ENCODE measurements at regions not wholly inside any gene's neighbourhood (a gene's known extent, or its start where the extent isn't known, plus 50 kb on each side); places are given as distances from the start of the nearest gene placed in this dataset.
"Not testable (repeated sequence)": the region's sequence is repeated elsewhere in the genome, so short reads cannot be mapped to it uniquely, and the experiment has no call there.

- DNase-seq (ENCODE audit: low spot score), result no peak
Observed at GRCh38 chr12:86608638-86609037, 352.4 kb upstream of the MGAT4C start.

- DNase-seq (ENCODE audit: low spot score), result no peak
Observed at GRCh38 chr12:86601550-86602308, 345.5 kb upstream of the MGAT4C start.

- DNase-seq (ENCODE audit: low spot score), result no peak
Observed at GRCh38 chr12:86600664-86601231, 344.6 kb upstream of the MGAT4C start.

DNA sequence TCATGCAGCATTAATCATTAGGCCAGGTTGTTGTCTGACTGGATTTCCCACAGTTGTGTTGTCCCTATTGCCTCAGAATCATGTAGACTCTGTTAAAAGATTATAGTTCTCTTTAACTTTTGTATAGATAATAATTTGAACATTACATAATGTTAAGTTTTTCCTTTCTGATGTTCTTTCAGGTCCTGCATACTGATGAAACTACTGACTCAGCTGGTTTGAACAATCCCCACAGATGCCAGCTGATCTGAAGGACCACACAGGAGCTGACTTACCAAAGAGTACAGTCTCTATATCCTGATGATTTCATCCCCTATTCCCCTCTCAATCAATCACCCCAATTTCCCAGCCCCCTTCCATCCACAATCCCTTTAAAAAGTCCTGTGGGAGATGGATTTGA, 341.2 kb upstream of the MGAT4C start:
- no peak for DNase-seq (ENCODE audit: low spot score)

GRCh38 chr12:86590296-86590695, 334.1 kb upstream of the MGAT4C start:
- DNase-seq (ENCODE audit: low spot score), result no peak

GRCh38 chr12:86574143-86574542, 318.0 kb upstream of the MGAT4C start:
- DNase-seq (ENCODE audit: low spot score), result no peak

DNA sequence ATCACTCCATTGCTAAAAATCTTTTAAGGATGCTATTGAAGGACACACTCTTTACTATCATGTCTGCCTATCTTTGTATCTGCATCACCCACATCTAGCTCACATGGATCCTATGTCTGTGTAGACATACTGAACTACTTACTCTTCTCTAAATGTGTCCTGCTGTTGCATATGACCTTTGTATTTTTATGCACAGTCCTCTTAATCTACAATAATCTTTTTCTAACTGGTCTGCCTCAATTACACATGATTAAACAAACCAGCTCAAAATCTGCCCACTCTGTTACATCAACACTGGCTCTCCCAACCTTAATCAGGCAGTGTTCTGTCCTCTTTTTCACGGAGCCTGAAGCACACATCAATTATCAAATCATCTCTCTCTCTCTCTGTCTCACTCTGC, 316.3 kb upstream of the MGAT4C start:
- DNase-seq (ENCODE audit: low spot score), result no peak

- no peak for DNase-seq (ENCODE audit: low spot score)
Observed at GRCh38 chr12:86565038-86565437, 308.8 kb upstream of the MGAT4C start.

DNA sequence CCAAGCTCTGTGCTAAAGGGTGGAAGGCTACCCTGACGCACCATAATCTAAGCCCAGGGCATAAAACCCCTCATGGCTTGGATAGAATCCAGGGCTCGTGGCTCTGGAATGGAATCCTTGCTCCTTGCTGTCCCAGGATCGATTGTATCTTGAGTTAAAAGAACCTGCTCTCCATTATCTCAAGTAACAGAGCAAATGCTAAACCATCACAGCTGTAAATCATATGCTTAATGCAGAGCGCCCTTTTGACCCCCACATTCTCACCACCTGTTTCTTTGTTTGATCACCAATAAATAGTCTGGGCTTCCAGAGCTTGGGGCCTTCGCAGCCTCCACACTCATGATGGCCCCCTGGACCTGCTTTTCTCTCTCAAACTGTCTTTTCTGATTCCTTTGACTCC, 299.3 kb upstream of the MGAT4C start:
- not testable (repeated sequence) for DNase-seq (ENCODE audit: low spot score)

- DNase-seq (ENCODE audit: low spot score), result no peak
Observed at GRCh38 chr12:86551146-86551571, 295.0 kb upstream of the MGAT4C start.

DNA sequence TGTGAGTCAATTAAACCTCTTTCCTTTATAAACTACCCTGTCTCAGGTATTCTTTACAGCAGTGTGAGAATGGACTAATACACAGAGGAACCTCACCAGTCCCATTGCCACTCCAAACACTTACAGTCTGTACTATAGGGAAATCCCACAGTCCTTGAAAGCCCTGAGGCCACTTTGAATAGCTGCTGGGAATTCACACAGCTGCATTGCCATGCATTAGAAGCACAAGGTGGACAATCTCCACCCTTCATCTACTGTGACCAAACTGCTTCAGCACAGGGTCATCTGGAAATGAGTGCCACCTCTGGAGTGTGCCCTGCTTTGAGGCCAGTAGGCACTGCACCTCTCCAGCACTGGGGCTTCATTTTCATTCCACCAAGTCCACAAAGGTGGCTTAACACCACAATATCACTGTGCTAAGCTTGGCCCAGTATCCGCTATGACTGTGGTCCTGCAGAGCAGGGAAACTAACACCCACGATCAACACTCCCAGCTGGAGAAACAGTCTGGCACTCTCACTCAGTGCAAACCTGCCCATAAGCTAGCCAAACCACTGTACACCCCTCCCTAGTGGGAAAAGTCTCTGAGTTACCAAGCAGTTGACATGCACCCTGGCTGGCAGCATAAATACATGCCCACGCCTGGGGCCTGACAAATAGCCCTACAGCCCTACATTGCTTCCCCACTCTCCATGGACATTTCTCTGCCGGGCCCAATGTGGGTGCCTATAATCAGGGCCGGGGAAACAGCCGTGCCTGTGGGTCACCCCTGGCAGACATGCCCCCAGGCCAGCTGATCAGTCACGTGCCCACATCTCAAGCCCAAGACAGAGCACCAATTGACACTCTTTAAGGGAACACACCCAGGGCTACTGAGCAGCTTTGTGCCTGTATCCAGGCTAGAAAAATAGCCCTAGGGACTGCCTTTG, 294.3 kb upstream of the MGAT4C start:
- no peak for DNase-seq (ENCODE audit: low spot score)

GRCh38 chr12:86543716-86544115, 287.5 kb upstream of the MGAT4C start:
- no peak for DNase-seq (ENCODE audit: low spot score)

- no peak for DNase-seq (ENCODE audit: low spot score)
Observed at GRCh38 chr12:86530996-86531655, 274.9 kb upstream of the MGAT4C start.

GRCh38 chr12:86526060-86526595, 269.9 kb upstream of the MGAT4C start:
- DNase-seq (ENCODE audit: low spot score), result no peak

DNA sequence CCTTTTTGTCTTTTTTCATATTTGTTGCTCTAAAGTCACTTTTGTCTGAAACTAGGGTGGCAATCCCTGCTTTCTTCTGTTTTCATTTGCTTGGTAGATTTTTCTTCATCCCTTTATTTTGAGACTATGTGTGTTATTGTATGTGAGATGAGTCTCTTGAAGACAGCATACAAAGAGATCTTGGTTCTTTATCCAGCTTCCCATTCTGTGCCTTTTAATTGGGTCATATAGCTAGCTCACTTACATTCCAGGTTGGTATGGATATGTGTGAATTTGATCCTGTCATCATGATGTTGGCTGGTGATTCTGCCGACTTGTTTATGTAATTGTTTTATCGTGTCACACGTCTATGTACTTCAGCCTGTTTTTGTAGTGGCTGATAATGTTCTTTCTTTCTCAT, 267.7 kb upstream of the MGAT4C start:
- no peak for DNase-seq (ENCODE audit: low spot score)

DNA sequence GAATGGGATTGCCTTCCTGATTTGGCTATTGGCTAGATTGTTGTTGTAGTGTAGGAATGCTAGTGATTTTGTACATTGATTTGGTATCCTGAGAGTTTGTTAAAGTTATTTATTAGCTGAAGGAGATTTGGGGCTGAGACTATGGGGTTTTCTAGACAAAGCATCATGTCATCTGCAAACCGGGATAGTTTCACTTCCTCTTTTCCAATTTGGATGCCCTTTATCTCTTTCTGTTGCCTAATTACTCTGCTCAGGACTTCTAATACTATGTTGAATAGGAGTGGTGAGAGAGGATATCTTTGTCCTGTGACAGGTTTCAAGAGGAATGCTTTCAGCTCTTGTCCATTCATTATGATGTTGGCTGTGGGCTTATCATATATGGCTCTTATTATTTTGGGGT, 265.7 kb upstream of the MGAT4C start:
- DNase-seq (ENCODE audit: low spot score), result no peak

DNA sequence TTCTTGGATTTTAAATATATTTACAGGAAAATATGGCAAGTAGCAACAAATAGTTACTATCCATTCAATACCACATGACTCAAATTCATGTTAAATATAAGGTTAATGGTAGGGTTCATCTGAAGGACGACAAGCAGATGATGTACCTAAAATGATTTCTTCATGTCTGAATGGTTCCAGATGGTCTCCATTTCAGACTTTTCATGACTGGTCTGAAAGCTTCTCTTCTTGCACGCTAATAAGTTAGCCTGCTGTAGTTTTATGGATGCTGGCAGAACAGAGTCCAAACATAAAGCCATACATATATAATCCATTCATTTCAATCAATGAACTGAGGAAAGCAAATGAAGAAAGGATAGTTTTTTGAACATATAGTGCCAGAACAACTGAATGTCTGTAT, 257.0 kb upstream of the MGAT4C start:
- peak; percentile 10 for DNase-seq (ENCODE audit: low spot score)

- no peak for DNase-seq (ENCODE audit: low spot score)
Observed at GRCh38 chr12:86496595-86496994, 240.4 kb upstream of the MGAT4C start.

DNA sequence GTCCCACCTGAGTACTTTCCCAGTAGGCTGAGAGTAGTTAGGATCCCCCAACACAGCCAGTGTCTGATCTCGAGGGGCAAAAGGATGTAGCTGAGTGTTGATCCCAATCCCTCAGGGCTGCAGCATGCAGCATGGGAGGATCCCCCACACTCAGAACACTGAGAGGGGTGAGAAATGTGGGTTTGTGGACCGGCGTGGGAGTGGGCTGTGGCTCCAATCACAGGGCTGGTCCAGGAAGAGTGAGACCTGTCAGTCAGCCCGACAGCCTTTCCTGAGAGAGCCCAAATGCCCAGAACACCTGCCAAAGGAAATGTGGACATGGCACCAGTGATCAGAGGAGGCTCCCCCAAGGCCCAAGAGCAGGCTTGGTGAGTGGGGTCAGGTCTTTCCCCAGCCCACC, 228.3 kb upstream of the MGAT4C start:
- DNase-seq (ENCODE audit: low spot score), result no peak

DNA sequence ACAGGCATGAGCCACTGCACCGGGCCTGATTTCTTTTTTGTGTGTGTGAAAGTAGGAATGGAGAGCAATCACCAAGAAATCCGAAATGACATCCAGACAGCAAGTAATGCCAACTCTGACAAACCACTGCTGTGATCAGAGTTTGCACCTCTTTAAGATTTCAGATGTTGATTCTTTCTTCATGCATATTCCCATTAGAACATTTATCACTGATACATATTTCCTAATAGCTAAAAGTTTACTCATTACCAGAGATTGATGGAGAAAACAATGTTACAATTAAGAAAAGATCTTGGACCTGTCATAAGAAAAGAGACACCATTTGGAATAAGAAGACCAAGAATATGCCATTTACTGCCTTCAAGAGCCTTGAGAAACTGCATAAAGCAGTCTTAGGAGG, 217.0 kb upstream of the MGAT4C start:
- no peak for DNase-seq (ENCODE audit: low spot score)

DNA sequence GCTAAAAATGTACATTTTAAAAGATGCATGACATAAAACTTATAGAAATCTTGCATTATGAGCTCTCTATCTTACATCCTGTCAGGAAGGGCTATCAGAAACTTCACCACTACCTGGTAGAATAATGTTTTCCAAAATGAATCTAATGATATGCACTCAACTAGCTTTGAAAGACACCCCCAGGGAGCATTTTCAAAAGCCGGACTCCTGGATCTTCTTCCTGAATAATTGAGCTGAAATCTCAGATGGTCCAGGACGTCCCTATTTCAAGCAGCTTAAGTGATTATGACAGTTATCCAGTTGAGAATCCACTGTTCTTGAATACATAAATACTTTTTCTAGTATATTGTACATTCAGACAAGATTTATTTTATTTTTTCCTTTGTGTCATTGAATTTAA, 200.6 kb upstream of the MGAT4C start:
- DNase-seq (ENCODE audit: low spot score), result no peak

- no peak for DNase-seq (ENCODE audit: low spot score)
Observed at GRCh38 chr12:86456241-86456640, 200.1 kb upstream of the MGAT4C start.
